T47D (cell line): ENCODE measurements at regions not wholly inside any gene's neighbourhood (a gene's known extent, or its start where the extent isn't known, plus 50 kb on each side); places are given as distances from the start of the nearest gene placed in this dataset.
"Not testable (repeated sequence)": the region's sequence is repeated elsewhere in the genome, so short reads cannot be mapped to it uniquely, and the experiment has no call there.

Source experiments
- DNase-seq, 2 experiments: peaks; one replicate each; pipeline versions ENCODE4 v3.0.0 to v3.0.0-alpha.2; 2011 to 2012; ENCODE audit warnings: low read depth in 1 of 2, low spot score in 1 of 2
- JUND ChIP-seq: IDR thresholded peaks from 2 replicates; pipeline ENCODE4 v1.6.1; 2012; ENCODE audit warnings: low read depth
- in situ Hi-C: cut with HindIII; loops from 2 replicates; pipeline ENCODE4 v1.10.0; 2016; ENCODE audit warnings: low sequenced_read_pairs, low pct_unique_long_range_greater_than_20kb

- DNase-seq, result no peak
- in situ Hi-C loops, result no loop called here
- no peak for TF ChIP-seq JUND
Observed at GRCh38 chr12:19657732-19658130, 218.4 kb downstream of the AEBP2 start.

GRCh38 chr12:19659086-19659485, 219.8 kb downstream of the AEBP2 start:
- no peak for DNase-seq
- no peak for TF ChIP-seq JUND
- in situ Hi-C loops, result no loop called here

GRCh38 chr12:19659501-19659900, 220.2 kb downstream of the AEBP2 start:
- TF ChIP-seq JUND, result no peak

GRCh38 chr12:19665121-19665900, 226.0 kb downstream of the AEBP2 start:
- TF ChIP-seq JUND, result no peak
- in situ Hi-C loops, result no loop called here
- no peak for DNase-seq

More at GRCh38 chr12:19659501-19659900, 220.2 kb downstream of the AEBP2 start:
- no peak for DNase-seq
- in situ Hi-C loops, result no loop called here

GRCh38 chr12:19666070-19666469, 226.8 kb downstream of the AEBP2 start:
- TF ChIP-seq JUND, result no peak
- in situ Hi-C loops, result no loop called here
- no peak for DNase-seq

- no peak for DNase-seq
- TF ChIP-seq JUND, result no peak
- in situ Hi-C loops, result no loop called here
Observed at GRCh38 chr12:19669793-19670192, 230.5 kb downstream of the AEBP2 start.

GRCh38 chr12:19671695-19672094, 232.4 kb downstream of the AEBP2 start:
- in situ Hi-C loops, result no loop called here
- DNase-seq, result no peak
- TF ChIP-seq JUND, result no peak

GRCh38 chr12:19674437-19674836, 235.1 kb downstream of the AEBP2 start:
- in situ Hi-C loops, result no loop called here
- DNase-seq, result no peak
- TF ChIP-seq JUND, result no peak

- DNase-seq, result no peak
- TF ChIP-seq JUND, result no peak
Observed at GRCh38 chr12:19675361-19675760, 236.1 kb downstream of the AEBP2 start.

GRCh38 chr12:19678501-19678900, 239.2 kb downstream of the AEBP2 start:
- DNase-seq, in situ Hi-C loops: not testable (repeated sequence)

More at GRCh38 chr12:19675361-19675760, 236.1 kb downstream of the AEBP2 start:
- in situ Hi-C loops, result no loop called here

- in situ Hi-C loops, result no loop called here
- TF ChIP-seq JUND, result no peak
- DNase-seq, result no peak
Observed at GRCh38 chr12:19681007-19681406, 241.7 kb downstream of the AEBP2 start.

GRCh38 chr12:19683178-19683927, 244.1 kb downstream of the AEBP2 start:
- no peak for TF ChIP-seq JUND
- DNase-seq, result no peak
- in situ Hi-C loops, result no loop called here

- in situ Hi-C loops, result no loop called here
Observed at GRCh38 chr12:19687371-19687770, 248.1 kb downstream of the AEBP2 start.

GRCh38 chr12:19688532-19688931, 249.2 kb downstream of the AEBP2 start:
- in situ Hi-C loops, result no loop called here
- DNase-seq, result no peak
- TF ChIP-seq JUND, result no peak

More at GRCh38 chr12:19687371-19687770, 248.1 kb downstream of the AEBP2 start:
- TF ChIP-seq JUND, result no peak
- no peak for DNase-seq
